ENCODE measurements at regions not wholly inside any gene's neighbourhood (a gene's known extent, or its start where the extent isn't known, plus 50 kb on each side); places are given as distances from the start of the nearest gene placed in this dataset.
"Not testable (repeated sequence)": the region's sequence is repeated elsewhere in the genome, so short reads cannot be mapped to it uniquely, and the experiment has no call there.

GRCh38 chr2:139704606-139705005, 924.4 kb upstream of the NXPH2 start:
- no peak overlapping the region for H3K4me3 ChIP-seq (ENCODE audit: low read depth, low read length)
- no peak for DNase-seq (ENCODE audit: low read depth)
- TF ChIP-seq CTCF (IDR thresholded peaks at IDR 0.05; ENCODE audit: low read depth, low read length) (no peak), MAX (IDR thresholded peaks at IDR 0.05; ENCODE audit: low read depth, low read length) (no peak), MYC (IDR thresholded peaks at IDR 0.05; ENCODE audit: low read depth, low read length) (no peak)

DNA sequence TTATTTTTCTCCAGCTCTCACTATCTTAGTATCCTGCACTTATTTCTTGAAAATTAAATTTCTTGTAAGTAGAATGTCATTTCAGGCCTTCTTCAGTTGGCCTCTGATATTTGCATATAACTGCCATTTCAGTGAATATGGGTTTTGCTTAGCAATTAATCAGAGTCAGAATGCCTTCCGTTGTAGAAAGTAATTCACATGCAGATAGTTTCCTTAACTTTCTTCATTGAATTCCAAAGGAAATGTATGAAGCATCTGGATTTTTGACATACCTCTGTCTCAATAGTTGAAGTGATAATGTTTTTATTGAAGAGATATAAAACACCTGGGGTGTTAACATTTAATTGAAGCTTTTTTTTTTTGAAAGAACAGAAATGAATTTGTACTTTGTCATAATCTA, 914.1 kb upstream of the NXPH2 start:
- TF ChIP-seq MAX (IDR thresholded peaks at IDR 0.05; ENCODE audit: low read depth, low read length) (no peak), MYC (IDR thresholded peaks at IDR 0.05; ENCODE audit: low read depth, low read length) (no peak), POLR2A (IDR thresholded peaks at IDR 0.05; ENCODE audit: extremely low read depth, insufficient read length) (no peak), CTCF (IDR thresholded peaks at IDR 0.05; ENCODE audit: low read depth, low read length) (no peak)
- no peak for DNase-seq (ENCODE audit: low read depth)
- no peak overlapping the region for H3K4me3 ChIP-seq (ENCODE audit: low read depth, low read length)

GRCh38 chr2:139686205-139686604, 906.0 kb upstream of the NXPH2 start:
- no peak overlapping the region for H3K4me3 ChIP-seq (ENCODE audit: low read depth, low read length)
- DNase-seq (ENCODE audit: low read depth): no peak
- TF ChIP-seq MAX (IDR thresholded peaks at IDR 0.05; ENCODE audit: low read depth, low read length) (no peak), POLR2A (IDR thresholded peaks at IDR 0.05; ENCODE audit: extremely low read depth, insufficient read length) (no peak), MYC (IDR thresholded peaks at IDR 0.05; ENCODE audit: low read depth, low read length) (no peak), CTCF (IDR thresholded peaks at IDR 0.05; ENCODE audit: low read depth, low read length) (no peak)

DNA sequence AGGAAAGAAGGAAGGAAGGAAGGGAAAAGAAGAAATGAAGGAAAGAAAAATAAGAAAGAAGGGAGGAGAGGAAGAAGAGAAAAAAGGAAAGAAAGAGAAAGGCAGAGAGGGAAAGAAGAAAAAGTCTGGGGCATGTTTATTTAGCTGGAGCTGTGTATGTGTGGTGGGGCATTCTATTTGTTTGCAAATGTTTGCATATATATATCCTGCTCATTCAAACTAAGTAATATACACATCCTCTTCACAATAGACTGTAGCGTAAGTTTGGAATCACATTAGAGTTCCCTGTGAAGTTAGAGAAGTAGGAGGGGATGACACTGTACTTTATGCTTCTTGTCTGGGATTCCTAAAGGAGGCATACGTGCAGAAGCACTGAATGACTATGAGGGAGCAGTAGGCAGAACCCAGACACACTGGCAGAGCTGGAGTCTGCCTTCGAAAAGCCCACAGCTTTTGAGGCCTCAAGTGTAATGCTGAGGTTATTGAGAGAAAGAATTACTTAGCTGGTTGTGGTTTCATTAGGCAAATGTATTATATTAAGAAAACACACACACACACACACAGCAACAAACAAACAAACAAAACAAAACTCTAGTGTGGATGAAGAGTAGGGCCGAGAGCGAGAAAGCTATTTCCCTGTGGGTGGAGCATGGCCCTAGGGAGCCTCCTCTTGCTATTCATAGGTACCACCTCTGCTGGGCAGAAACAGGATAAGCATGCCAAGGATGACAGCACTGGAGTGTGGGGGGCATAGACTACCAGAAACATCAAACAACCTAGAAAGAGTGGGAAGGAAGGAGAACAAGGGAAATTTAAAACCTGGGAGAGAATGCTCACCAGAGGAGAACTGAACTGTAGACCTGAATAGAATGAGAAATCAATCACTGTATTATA, 905.1 kb upstream of the NXPH2 start:
- H3K4me3 ChIP-seq (ENCODE audit: low read depth, low read length): no peak overlapping the region
- no peak for DNase-seq (ENCODE audit: low read depth)

DNA sequence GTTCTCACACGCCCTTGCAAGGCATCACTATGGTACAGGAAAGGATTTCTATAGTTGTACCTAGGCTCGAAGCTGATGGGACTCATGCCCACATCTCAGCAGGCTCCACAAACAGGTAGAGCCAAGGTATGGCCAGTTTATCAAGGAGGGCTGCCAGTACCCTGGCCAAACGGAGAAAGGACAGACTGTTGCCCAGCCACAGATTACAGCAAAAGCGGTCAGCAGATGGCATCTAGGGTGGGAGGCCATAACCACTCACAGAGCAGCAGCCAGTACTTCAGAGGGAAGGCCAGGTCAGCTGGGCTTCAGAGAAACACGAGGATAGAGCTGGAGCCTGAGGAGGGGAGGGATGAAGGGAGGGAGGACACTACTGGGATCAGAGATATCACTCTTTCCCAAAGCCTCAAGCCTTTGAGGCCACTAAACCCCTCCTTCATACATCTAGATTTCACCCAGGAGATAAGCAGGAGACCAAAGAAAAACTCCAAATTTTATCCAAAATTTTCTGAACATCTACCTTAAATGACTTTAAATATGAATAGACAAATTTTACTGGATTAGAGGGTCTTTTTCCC, 904.2 kb upstream of the NXPH2 start:
- no peak for DNase-seq (ENCODE audit: low read depth)

More for the DNA sequence above, 905.1 kb upstream of the NXPH2 start:
- no peak for TF ChIP-seq POLR2A (IDR thresholded peaks at IDR 0.05; ENCODE audit: extremely low read depth, insufficient read length)
- no peak for TF ChIP-seq CTCF (IDR thresholded peaks at IDR 0.05; ENCODE audit: low read depth, low read length)
- no peak for TF ChIP-seq MAX (IDR thresholded peaks at IDR 0.05; ENCODE audit: low read depth, low read length)
- TF ChIP-seq MYC (IDR thresholded peaks at IDR 0.05; ENCODE audit: low read depth, low read length): no peak

DNA sequence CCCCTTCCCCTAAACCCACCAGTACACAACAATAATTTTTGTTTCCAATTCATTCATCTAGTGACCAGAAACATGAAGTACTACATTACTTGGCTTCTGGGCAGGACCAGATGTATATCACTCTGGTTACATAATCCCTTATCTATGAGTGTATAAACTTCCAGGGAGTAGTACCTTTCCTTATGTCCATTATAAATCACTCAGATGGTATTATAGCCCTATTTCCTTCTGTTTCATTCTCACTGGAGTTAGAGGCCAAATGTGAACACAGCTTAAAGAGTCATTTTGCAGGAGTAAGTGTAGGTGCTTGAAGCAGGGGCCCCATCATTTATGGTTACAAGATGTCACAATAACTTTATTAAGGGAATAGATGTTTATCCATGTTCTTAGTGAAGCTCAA, 894.4 kb upstream of the NXPH2 start:
- H3K4me3 ChIP-seq (ENCODE audit: low read depth, low read length): no peak overlapping the region
- DNase-seq (ENCODE audit: low read depth): no peak
- TF ChIP-seq POLR2A (IDR thresholded peaks at IDR 0.05; ENCODE audit: extremely low read depth, insufficient read length): no peak
- TF ChIP-seq CTCF (IDR thresholded peaks at IDR 0.05; ENCODE audit: low read depth, low read length): no peak
- TF ChIP-seq MYC (IDR thresholded peaks at IDR 0.05; ENCODE audit: low read depth, low read length): no peak
- no peak for TF ChIP-seq MAX (IDR thresholded peaks at IDR 0.05; ENCODE audit: low read depth, low read length)

More for the DNA sequence above, 904.2 kb upstream of the NXPH2 start:
- no peak overlapping the region for H3K4me3 ChIP-seq (ENCODE audit: low read depth, low read length)
- TF ChIP-seq MYC (IDR thresholded peaks at IDR 0.05; ENCODE audit: low read depth, low read length) (no peak), POLR2A (IDR thresholded peaks at IDR 0.05; ENCODE audit: extremely low read depth, insufficient read length) (no peak), MAX (IDR thresholded peaks at IDR 0.05; ENCODE audit: low read depth, low read length) (no peak)

GRCh38 chr2:139673447-139673846, 893.3 kb upstream of the NXPH2 start:
- not testable (repeated sequence) for H3K4me3 ChIP-seq (ENCODE audit: low read depth, low read length); DNase-seq (ENCODE audit: low read depth)

Data from NB4 (cell line).